ENCODE measurements at regions not wholly inside any gene's neighbourhood (a gene's known extent, or its start where the extent isn't known, plus 50 kb on each side); places are given as distances from the start of the nearest gene placed in this dataset.
A peak's percentile ranks its signal among the peaks of the same experiment; 100 is the strongest.

GRCh38 chr7:35581605-35582210 lies 113.2 kb downstream of the HERPUD2 start:
- DNase-seq: no peak

GRCh38 chr7:35576031-35576573 lies 118.8 kb downstream of the HERPUD2 start:
- DNase-seq: no peak

- DNase-seq: no peak
Measured at GRCh38 chr7:35571611-35572240, 123.2 kb downstream of the HERPUD2 start.

GRCh38 chr7:35570937-35571336 lies 124.0 kb downstream of the HERPUD2 start:
- DNase-seq: no peak

- peak; percentile 17 for DNase-seq
Measured at GRCh38 chr7:35565927-35566326, 129.0 kb downstream of the HERPUD2 start.

GRCh38 chr7:35558841-35559240 lies 136.1 kb downstream of the HERPUD2 start:
- no peak for DNase-seq

- peak; percentile 85 for DNase-seq
Measured at GRCh38 chr7:35556515-35557471, 138.1 kb downstream of the HERPUD2 start.

GRCh38 chr7:35555934-35556333 lies 139.0 kb downstream of the HERPUD2 start:
- DNase-seq: peak; percentile 88

GRCh38 chr7:35555386-35555785 lies 139.5 kb downstream of the HERPUD2 start:
- peak; percentile 67 for DNase-seq

GRCh38 chr7:35553519-35553918 lies 141.4 kb downstream of the HERPUD2 start:
- DNase-seq: no peak

- no peak for DNase-seq
Measured at GRCh38 chr7:35552691-35553090, 142.2 kb downstream of the HERPUD2 start.

- DNase-seq: no peak
Measured at GRCh38 chr7:35551321-35552081, 143.4 kb downstream of the HERPUD2 start.

- DNase-seq: no peak
Measured at GRCh38 chr7:35550831-35551230, 144.1 kb downstream of the HERPUD2 start.

- DNase-seq: no peak
Measured at GRCh38 chr7:35549781-35550180, 145.2 kb downstream of the HERPUD2 start.

GRCh38 chr7:35548291-35548690 lies 146.6 kb downstream of the HERPUD2 start:
- DNase-seq: no peak

GRCh38 chr7:35546691-35547429 lies 148.1 kb downstream of the HERPUD2 start:
- DNase-seq: no peak

- no peak for DNase-seq
Measured at GRCh38 chr7:35545831-35546230, 149.1 kb downstream of the HERPUD2 start.

- DNase-seq: peak; percentile 18
Measured at GRCh38 chr7:35544028-35544742, 150.8 kb downstream of the HERPUD2 start.

GRCh38 chr7:35537067-35538023 lies 157.6 kb downstream of the HERPUD2 start:
- DNase-seq: peak; percentile 86

GRCh38 chr7:35536396-35536826 lies 158.5 kb downstream of the HERPUD2 start:
- DNase-seq: no peak

All from DMS53 (cell line).